HUDEP-2 (cell line): ENCODE measurements at regions not wholly inside any gene's neighbourhood (a gene's known extent, or its start where the extent isn't known, plus 50 kb on each side); places are given as distances from the start of the nearest gene placed in this dataset.
A peak's percentile ranks its signal among the peaks of the same experiment; 100 is the strongest.

ENCODE experiments used
- DNase-seq, 76 experiments: peaks; one replicate each; lab custom pipeline; 2025; ENCODE audit not compliant: unreplicated experiment in 76 of 76; lab: John Stamatoyannopoulos, UW

- no peak for DNase-seq
Observed at GRCh38 chr2:156099382-156099781, 233.1 kb downstream of the NR4A2 start.

GRCh38 chr2:156098506-156098905 is 234.0 kb downstream of the NR4A2 start:
- no peak for DNase-seq

- DNase-seq: no peak
Observed at GRCh38 chr2:156088587-156088986, 243.9 kb downstream of the NR4A2 start.

GRCh38 chr2:156087875-156088274 is 244.6 kb downstream of the NR4A2 start:
- no peak for DNase-seq

GRCh38 chr2:156083763-156084493 is 248.6 kb downstream of the NR4A2 start:
- DNase-seq: no peak

GRCh38 chr2:156079845-156080244 is 252.7 kb downstream of the NR4A2 start:
- no peak for DNase-seq

GRCh38 chr2:156077041-156077742 is 255.3 kb downstream of the NR4A2 start:
- DNase-seq: no peak

GRCh38 chr2:156065912-156066311 is 266.6 kb downstream of the NR4A2 start:
- peak in 6 of 76 experiments; percentile 1 to 21 (median 6) for DNase-seq

GRCh38 chr2:156064540-156064939 is 268.0 kb downstream of the NR4A2 start:
- DNase-seq: no peak

GRCh38 chr2:156057647-156058046 is 274.9 kb downstream of the NR4A2 start:
- no peak for DNase-seq

- no peak for DNase-seq
Observed at GRCh38 chr2:156054983-156055382, 277.5 kb downstream of the NR4A2 start.

- no peak for DNase-seq
Observed at GRCh38 chr2:156046900-156047299, 285.6 kb downstream of the NR4A2 start.

GRCh38 chr2:156042895-156043294 is 289.6 kb downstream of the NR4A2 start:
- DNase-seq: no peak

- DNase-seq: no peak
Observed at GRCh38 chr2:156038021-156038420, 294.5 kb downstream of the NR4A2 start.

- DNase-seq: no peak
Observed at GRCh38 chr2:156037482-156037881, 295.0 kb downstream of the NR4A2 start.

GRCh38 chr2:156031121-156031520 is 301.4 kb downstream of the NR4A2 start:
- DNase-seq: no peak

GRCh38 chr2:156023229-156023869 is 309.2 kb downstream of the NR4A2 start:
- DNase-seq: no peak

- DNase-seq: no peak
Observed at GRCh38 chr2:156021146-156022040, 311.1 kb downstream of the NR4A2 start.

GRCh38 chr2:156019341-156019740 is 313.2 kb downstream of the NR4A2 start:
- no peak for DNase-seq

- no peak for DNase-seq
Observed at GRCh38 chr2:156017341-156017885, 315.1 kb downstream of the NR4A2 start.
